Coronary artery (tissue), 2 donors: ENCODE measurements at regions not wholly inside any gene's neighbourhood (a gene's known extent, or its start where the extent isn't known, plus 50 kb on each side); places are given as distances from the start of the nearest gene placed in this dataset.

Experiments used
- DNase-seq: peaks from one replicate; pipeline ENCODE4 v3.0.0-alpha.2; 2017; ENCODE audit warnings: low spot score
- H3K27ac ChIP-seq, 2 donors: fragments of 200-600 bp; sonication (generic); one replicate each; pipeline ENCODE4 v1.5.1; 2016 to 2019
- H3K4me3 ChIP-seq: fragments of 200-600 bp; sonication (generic); 2 replicates; pipeline ENCODE4 v1.5.1; 2016; ENCODE audit warnings: mild to moderate bottlenecking, moderate library complexity
- CTCF ChIP-seq: fragments of 200-600 bp; sonication (generic); IDR thresholded peaks from one replicate; pipeline ENCODE4 v1.5.1; 2019; ENCODE audit warnings: antibody characterized with exemption

GRCh38 chr2:183604065-183604464 lies 479.8 kb downstream of the NUP35 start:
- Histone ChIP-seq H3K27ac (no peak overlapping the region), H3K4me3 (no peak overlapping the region)
- no peak for TF ChIP-seq CTCF
- DNase-seq: no peak

GRCh38 chr2:183605440-183605839 lies 481.2 kb downstream of the NUP35 start:
- H3K4me3 ChIP-seq: no peak overlapping the region

GRCh38 chr2:183606022-183606717 lies 481.9 kb downstream of the NUP35 start:
- TF ChIP-seq CTCF: no peak
- no peak for DNase-seq
- Histone ChIP-seq H3K27ac (no peak overlapping the region), H3K4me3 (no peak overlapping the region)

More at GRCh38 chr2:183605440-183605839, 481.2 kb downstream of the NUP35 start:
- TF ChIP-seq CTCF: no peak
- H3K27ac ChIP-seq: no peak overlapping the region
- DNase-seq: no peak

GRCh38 chr2:183606718-183607085 lies 482.5 kb downstream of the NUP35 start:
- DNase-seq: no peak

GRCh38 chr2:183607995-183608394 lies 483.8 kb downstream of the NUP35 start:
- Histone ChIP-seq H3K27ac (no peak overlapping the region), H3K4me3 (no peak overlapping the region)
- TF ChIP-seq CTCF: no peak
- DNase-seq: no peak

More at GRCh38 chr2:183606718-183607085, 482.5 kb downstream of the NUP35 start:
- no peak overlapping the region for H3K4me3 ChIP-seq
- H3K27ac ChIP-seq: no peak overlapping the region
- TF ChIP-seq CTCF: no peak

GRCh38 chr2:183608747-183609146 lies 484.5 kb downstream of the NUP35 start:
- no peak for TF ChIP-seq CTCF
- H3K4me3 ChIP-seq: no peak overlapping the region
- no peak overlapping the region for H3K27ac ChIP-seq
- DNase-seq: no peak

- Histone ChIP-seq H3K27ac (no peak overlapping the region), H3K4me3 (no peak overlapping the region)
- no peak for DNase-seq
- TF ChIP-seq CTCF: no peak
Measured at GRCh38 chr2:183610724-183611123, 486.5 kb downstream of the NUP35 start.
